Mesenchymal stem cell (in vitro differentiated cells and primary cell): ENCODE measurements at regions not wholly inside any gene's neighbourhood (a gene's known extent, or its start where the extent isn't known, plus 50 kb on each side); places are given as distances from the start of the nearest gene placed in this dataset.

Source experiments
- DNase-seq: peaks from one replicate; pipeline ENCODE4 v3.0.0-alpha.2; 2013
- H2AFZ ChIP-seq: one replicate; pipeline ENCODE4 v1.6.1; 2013; ENCODE audit warnings: low read depth, mild to moderate bottlenecking, control low read depth, inconsistent platforms, low read length, moderate library complexity
- H2AK5ac ChIP-seq: 2 replicates; pipeline ENCODE4 v1.6.1; 2013; ENCODE audit warnings: low read length, moderate library complexity, mild to moderate bottlenecking, inconsistent platforms; ENCODE audit not compliant: severe bottlenecking
- H2BK120ac ChIP-seq: one replicate; pipeline ENCODE4 v1.6.1; 2013; ENCODE audit warnings: low read depth, mild to moderate bottlenecking, inconsistent platforms, low read length, moderate library complexity
- H2BK12ac ChIP-seq, 2 experiments: one replicate each; pipeline ENCODE4 v1.6.1; 2013; ENCODE audit warnings: inconsistent platforms in 2 of 2, low read length in 2 of 2, mild to moderate bottlenecking in 2 of 2, moderate library complexity in 2 of 2, control low read depth in 1 of 2
- H2BK15ac ChIP-seq: one replicate; pipeline ENCODE4 v1.6.1; 2013; ENCODE audit warnings: mild to moderate bottlenecking, low read depth, inconsistent platforms; ENCODE audit not compliant: poor library complexity, severe bottlenecking
- H2BK5ac ChIP-seq: 2 replicates; pipeline ENCODE4 v1.6.1; 2013; ENCODE audit warnings: low read depth, mild to moderate bottlenecking, low read length, control low read depth, inconsistent platforms; ENCODE audit not compliant: poor library complexity, severe bottlenecking
- H3K14ac ChIP-seq, 2 experiments: one replicate each; pipeline ENCODE4 v1.6.1; 2013; ENCODE audit warnings: inconsistent platforms in 2 of 2, low read length in 2 of 2, control low read depth in 1 of 2, mild to moderate bottlenecking in 1 of 2, moderate library complexity in 1 of 2
- H3K18ac ChIP-seq, 2 experiments: one replicate each; pipeline ENCODE4 v1.6.1; 2013; ENCODE audit warnings: inconsistent platforms in 2 of 2, low read length in 2 of 2, control low read depth in 1 of 2, low read depth in 1 of 2, mild to moderate bottlenecking in 1 of 2
- H3K23ac ChIP-seq, 2 experiments: one replicate each; pipeline ENCODE4 v1.6.1; 2013; ENCODE audit warnings: inconsistent platforms in 2 of 2, low read length in 2 of 2, mild to moderate bottlenecking in 2 of 2, moderate library complexity in 2 of 2, control low read depth in 1 of 2
- H3K27ac ChIP-seq: 2 replicates; pipeline ENCODE4 v1.5.1; 2013; ENCODE audit warnings: mild to moderate bottlenecking, moderate library complexity, low read length, control low read depth, inconsistent platforms; ENCODE audit not compliant: poor library complexity, severe bottlenecking
- H3K27me3 ChIP-seq, 2 experiments: 2 replicates each; pipeline versions ENCODE4 v1.6.1 to v1.7.0; 2013; ENCODE audit warnings: low read length in 2 of 2, mild to moderate bottlenecking in 2 of 2, moderate library complexity in 2 of 2, control low read depth in 1 of 2, inconsistent platforms in 1 of 2; ENCODE audit not compliant: control insufficient read depth in 1 of 2, insufficient read depth in 1 of 2
- H3K36me3 ChIP-seq, 2 experiments: 2 replicates each; pipeline versions ENCODE4 v1.6.1 to v1.7.0; 2013; ENCODE audit warnings: low read length in 2 of 2, control low read depth in 1 of 2, inconsistent platforms in 1 of 2, low read depth in 1 of 2, mild to moderate bottlenecking in 1 of 2; ENCODE audit not compliant: insufficient read depth in 2 of 2, control insufficient read depth in 1 of 2
- H3K4ac ChIP-seq, 2 experiments: one replicate each; pipeline ENCODE4 v1.6.1; 2013; ENCODE audit warnings: inconsistent platforms in 2 of 2, low read length in 2 of 2, mild to moderate bottlenecking in 2 of 2, moderate library complexity in 2 of 2, control low read depth in 1 of 2, low read depth in 1 of 2
- H3K4me1 ChIP-seq: 2 replicates; pipeline ENCODE4 v1.6.1; 2013; ENCODE audit warnings: low read depth, low read length, control low read depth; ENCODE audit not compliant: control insufficient read depth, insufficient read depth
- H3K4me2 ChIP-seq: 2 replicates; pipeline ENCODE4 v1.6.1; 2013; ENCODE audit warnings: low read length, mild to moderate bottlenecking, inconsistent platforms; ENCODE audit not compliant: poor library complexity, severe bottlenecking
- H3K4me3 ChIP-seq, 2 experiments: 2 replicates each; pipeline versions ENCODE4 v1.5.1 to v1.7.0; 2013; ENCODE audit warnings: low read length in 2 of 2, mild to moderate bottlenecking in 2 of 2, control low read depth in 1 of 2, low read depth in 1 of 2; ENCODE audit not compliant: insufficient read depth in 1 of 2
- H3K79me1 ChIP-seq: replicated peaks from 2 replicates; pipeline ENCODE4 v1.6.1; 2013; ENCODE audit warnings: mild to moderate bottlenecking, control low read depth, low read length, inconsistent platforms; ENCODE audit not compliant: poor library complexity, severe bottlenecking
- H3K9ac ChIP-seq: 2 replicates; pipeline ENCODE4 v1.7.0; 2013; ENCODE audit warnings: mild to moderate bottlenecking, low read length, moderate library complexity
- H3K9me3 ChIP-seq: 2 replicates; pipeline ENCODE4 v1.7.0; 2013; ENCODE audit warnings: mild to moderate bottlenecking, low read length; ENCODE audit not compliant: control insufficient read depth
- H4K8ac ChIP-seq: one replicate; pipeline ENCODE4 v1.6.1; 2013; ENCODE audit warnings: inconsistent platforms, mild to moderate bottlenecking, low read length, moderate library complexity
- H4K91ac ChIP-seq: one replicate; pipeline ENCODE4 v1.6.1; 2013; ENCODE audit warnings: mild to moderate bottlenecking, low read length, inconsistent platforms
- WGBS: methylation state at CpG from one replicate; pipeline ENCODE4 v1.1.7; 2013; ENCODE audit warnings: mixed read lengths; 5-methylcytosine and 5-hydroxymethylcytosine counted together

DNA sequence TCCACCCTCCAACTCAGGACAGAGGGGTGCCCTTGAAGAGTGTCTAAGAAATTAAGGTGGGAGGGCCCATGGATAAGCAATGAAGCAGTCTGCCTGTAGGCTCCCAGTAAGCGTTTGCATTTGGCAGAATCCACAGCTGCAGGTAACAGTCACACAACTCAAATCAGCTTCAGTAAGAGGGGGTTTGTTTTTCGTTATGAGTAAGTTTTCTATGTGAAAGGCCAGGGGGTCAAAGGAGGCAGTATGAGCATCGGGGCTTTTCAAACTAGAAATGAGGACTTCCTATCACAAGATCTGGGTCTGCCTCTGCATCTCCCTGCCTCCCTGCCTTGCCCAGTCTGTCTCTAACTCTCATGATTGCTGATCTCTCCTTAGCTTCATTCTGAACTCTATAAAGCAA lies 128.1 kb upstream of the CCL2 start:
- H3K23ac ChIP-seq: no peak overlapping the region
- H3K36me3 ChIP-seq: no peaks in the 10 kb centered on the region
- no peak for DNase-seq
- no peak overlapping the region for H3K4me3 ChIP-seq
- H3K27ac ChIP-seq: no peak overlapping the region
- no peaks in the 10 kb centered on the region for H3K4me1 ChIP-seq
- H3K4ac ChIP-seq: no peak overlapping the region
- H3K79me1 ChIP-seq: no peaks in the 10 kb centered on the region
- 51% methylated on average over 3 of the region's 3 CpGs for whole genome bisulfite sequencing
- no peak overlapping the region for H4K91ac ChIP-seq
- H2AK5ac ChIP-seq: no peak overlapping the region
- H3K4me2 ChIP-seq: no peak overlapping the region
- H2BK5ac ChIP-seq: no peak overlapping the region
- no peak overlapping the region for H2BK15ac ChIP-seq
- no peak overlapping the region for H2BK120ac ChIP-seq
- no peak overlapping the region for H2BK12ac ChIP-seq
- no peaks in the 10 kb centered on the region for H3K9me3 ChIP-seq
- no peak overlapping the region for H3K14ac ChIP-seq
- peaks cover 0 to 49% of the 10 kb centered on the region in 2 experiments for H3K27me3 ChIP-seq
- H4K8ac ChIP-seq: no peak overlapping the region
- H3K9ac ChIP-seq: no peak overlapping the region
- no peak overlapping the region for H2AFZ ChIP-seq
- H3K18ac ChIP-seq: no peak overlapping the region

- Histone ChIP-seq H2BK5ac (no peak overlapping the region), H3K27ac (no peak overlapping the region), H3K23ac (no peak overlapping the region), H3K4me2 (no peak overlapping the region), H2BK120ac (no peak overlapping the region), H3K14ac (no peak overlapping the region), H3K9ac (no peak overlapping the region), H4K8ac (no peak overlapping the region), H2BK15ac (no peak overlapping the region), H2AFZ (no peak overlapping the region), H4K91ac (no peak overlapping the region), H3K27me3 (peaks cover 0 to 43% of the 10 kb centered on the region in 2 experiments), H3K4me3 (no peak overlapping the region), H2BK12ac (no peak overlapping the region), H3K36me3 (no peaks in the 10 kb centered on the region), H3K79me1 (no peaks in the 10 kb centered on the region), H2AK5ac (no peak overlapping the region), H3K9me3 (no peaks in the 10 kb centered on the region), H3K18ac (no peak overlapping the region), H3K4ac (no peak overlapping the region), H3K4me1 (no peaks in the 10 kb centered on the region)
- no peak for DNase-seq
- WGBS: 32% methylated on average over 2 of the region's 2 CpGs
Observed at GRCh38 chr17:34130544-34130943, 124.5 kb upstream of the CCL2 start.

DNA sequence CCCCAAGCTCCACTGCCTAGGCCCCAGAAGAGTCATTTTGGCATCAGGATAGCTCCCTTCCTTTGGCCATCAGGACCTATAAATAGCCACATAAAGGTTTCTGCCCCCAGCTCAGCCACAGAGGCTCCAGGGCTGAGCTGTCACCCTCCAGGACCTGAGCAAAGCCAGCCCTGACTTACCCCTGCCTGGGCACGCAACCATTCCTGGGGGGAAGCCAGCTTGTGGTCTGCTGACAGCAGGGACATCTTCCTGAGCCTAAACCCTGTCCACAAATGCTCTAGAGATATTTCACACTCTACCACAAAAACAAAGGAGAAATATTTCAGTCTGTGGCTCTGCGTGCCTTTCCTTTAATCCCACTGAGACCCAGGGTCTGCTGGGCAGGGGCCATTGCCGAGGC lies 123.7 kb upstream of the CCL2 start:
- Histone ChIP-seq H4K91ac (no peak overlapping the region), H3K36me3 (no peaks in the 10 kb centered on the region), H2BK120ac (no peak overlapping the region), H3K27ac (no peak overlapping the region), H2BK15ac (no peak overlapping the region), H3K9ac (no peak overlapping the region), H2BK12ac (no peak overlapping the region), H2BK5ac (no peak overlapping the region), H4K8ac (no peak overlapping the region), H3K18ac (no peak overlapping the region), H3K79me1 (no peaks in the 10 kb centered on the region), H3K9me3 (no peaks in the 10 kb centered on the region), H3K23ac (no peak overlapping the region), H3K14ac (no peak overlapping the region), H3K4me1 (no peaks in the 10 kb centered on the region), H2AFZ (no peak overlapping the region), H3K27me3 (peaks cover 0 to 36% of the 10 kb centered on the region in 2 experiments), H3K4me2 (no peak overlapping the region), H3K4ac (no peak overlapping the region), H3K4me3 (no peak overlapping the region), H2AK5ac (no peak overlapping the region)
- WGBS: 66% methylated on average over 3 of the region's 3 CpGs
- DNase-seq: no peak

DNA sequence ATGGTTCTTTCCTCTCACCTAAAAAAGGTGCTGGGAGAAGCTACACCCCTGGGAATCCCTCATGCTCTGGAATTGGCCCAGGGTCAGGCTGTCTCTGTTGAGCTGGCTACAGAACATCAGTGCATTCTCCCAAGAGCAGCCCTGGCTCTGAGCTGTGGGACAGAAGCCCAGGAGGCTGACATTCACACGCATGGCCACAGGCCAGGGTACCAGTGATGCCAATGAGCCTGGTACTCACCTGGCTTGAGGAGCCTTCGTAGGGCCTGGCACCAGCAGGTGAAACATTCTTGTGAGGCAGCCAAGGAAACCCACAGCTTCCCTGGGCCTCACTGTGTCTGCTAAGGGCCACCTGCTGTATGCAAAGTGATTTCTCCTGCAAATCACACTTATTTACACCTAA lies 121.7 kb upstream of the CCL2 start:
- no peak overlapping the region for H3K14ac ChIP-seq
- H4K8ac ChIP-seq: no peak overlapping the region
- H4K91ac ChIP-seq: no peak overlapping the region
- H2BK15ac ChIP-seq: no peak overlapping the region
- H3K18ac ChIP-seq: no peak overlapping the region
- H3K9me3 ChIP-seq: no peaks in the 10 kb centered on the region
- H3K4ac ChIP-seq: no peak overlapping the region
- no peak overlapping the region for H3K27ac ChIP-seq
- no peak overlapping the region for H3K4me3 ChIP-seq
- no peaks in the 10 kb centered on the region for H3K36me3 ChIP-seq
- H3K79me1 ChIP-seq: no peaks in the 10 kb centered on the region
- no peak overlapping the region for H2AK5ac ChIP-seq
- H3K23ac ChIP-seq: no peak overlapping the region
- H2BK120ac ChIP-seq: no peak overlapping the region
- no peak overlapping the region for H3K4me2 ChIP-seq
- H2BK5ac ChIP-seq: no peak overlapping the region
- no peaks in the 10 kb centered on the region for H3K4me1 ChIP-seq
- H2BK12ac ChIP-seq: no peak overlapping the region
- no peak overlapping the region for H3K9ac ChIP-seq
- no peak overlapping the region for H2AFZ ChIP-seq
- 46% methylated on average over 2 of the region's 2 CpGs for WGBS
- peaks cover 0 to 35% of the 10 kb centered on the region in 2 experiments for H3K27me3 ChIP-seq
- DNase-seq: no peak
